NCI-H446 (cell line): ENCODE measurements at regions not wholly inside any gene's neighbourhood (a gene's known extent, or its start where the extent isn't known, plus 50 kb on each side); places are given as distances from the start of the nearest gene placed in this dataset.
"Not testable (repeated sequence)": the region's sequence is repeated elsewhere in the genome, so short reads cannot be mapped to it uniquely, and the experiment has no call there.

Experiments
- DNase-seq, 2 experiments: peaks; one replicate each; lab custom pipeline; 2025; lab: John Stamatoyannopoulos, UW

DNA sequence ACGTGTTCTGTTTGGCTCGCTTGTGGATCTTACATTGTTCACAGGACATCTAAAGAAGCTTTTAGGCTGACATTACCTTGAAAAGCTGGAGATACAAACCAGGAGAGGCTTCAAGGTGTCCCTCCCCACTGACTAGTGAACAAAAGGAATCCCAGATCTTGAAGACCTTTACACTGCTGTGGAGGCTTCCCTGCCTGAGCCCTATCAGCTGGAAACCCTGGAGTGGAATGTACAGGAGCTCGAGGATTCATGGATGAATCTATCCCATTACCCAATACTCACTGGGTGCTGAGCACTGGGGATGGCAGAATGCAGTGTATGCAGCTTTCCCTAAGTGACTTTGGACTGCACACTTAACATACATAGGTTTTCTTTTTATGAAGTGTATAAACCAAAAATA lies 82.3 kb upstream of the MFGE8 start:
- no peak for DNase-seq

DNA sequence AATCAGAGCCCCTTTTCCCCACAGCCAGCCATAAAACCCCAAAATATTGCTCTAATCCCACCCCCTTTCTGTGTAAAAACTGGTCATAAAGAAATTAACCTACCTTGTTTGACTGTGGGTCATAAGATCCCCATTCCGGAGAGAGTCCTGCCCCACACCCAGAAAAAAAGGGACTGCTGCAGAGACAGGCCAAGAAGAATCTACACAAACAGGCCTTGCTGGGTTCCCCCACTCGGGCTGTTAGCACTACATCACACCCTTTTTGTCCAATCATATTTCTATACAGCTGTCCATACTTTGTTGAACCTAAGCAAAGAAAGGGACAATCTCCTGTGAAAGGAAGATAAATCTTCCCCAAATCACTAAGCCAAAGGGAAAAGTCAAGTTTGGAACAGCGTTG lies 84.4 kb upstream of the MFGE8 start:
- no peak for DNase-seq

DNA sequence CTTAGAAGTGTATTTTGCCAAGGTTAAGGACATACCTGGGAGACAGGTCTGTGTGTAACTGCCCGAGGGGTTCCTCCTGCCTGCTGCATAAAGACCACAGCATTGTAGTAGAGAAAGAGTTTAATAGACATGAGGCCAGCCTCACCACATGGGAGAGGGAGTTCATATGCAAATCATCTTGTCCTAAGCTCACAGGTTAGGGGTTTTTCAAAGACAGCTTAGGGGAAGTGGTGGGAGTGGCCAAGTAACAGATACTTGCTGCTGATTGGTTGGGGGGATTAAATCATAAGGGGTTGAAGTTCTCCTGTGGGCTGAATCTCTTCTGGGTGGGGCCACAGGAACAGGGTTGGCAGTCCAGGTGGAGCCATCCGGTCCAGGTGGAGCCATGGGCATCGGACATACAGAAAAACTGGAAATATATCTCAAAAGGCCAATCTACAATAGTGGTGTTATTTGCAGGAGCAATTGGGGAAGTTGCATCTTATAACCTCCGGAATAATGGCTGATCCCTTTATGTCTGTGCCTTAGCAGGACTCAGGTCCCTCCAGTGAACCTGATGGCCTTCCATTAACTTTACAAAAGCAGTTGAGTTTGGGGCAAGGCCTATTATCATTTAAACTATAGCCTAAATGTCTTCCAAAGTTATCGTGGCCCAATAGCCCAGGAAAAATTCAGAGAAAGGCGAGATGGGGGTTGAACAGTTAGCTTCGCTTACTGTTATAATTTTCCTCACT lies 86.0 kb upstream of the MFGE8 start:
- no peak for DNase-seq

DNA sequence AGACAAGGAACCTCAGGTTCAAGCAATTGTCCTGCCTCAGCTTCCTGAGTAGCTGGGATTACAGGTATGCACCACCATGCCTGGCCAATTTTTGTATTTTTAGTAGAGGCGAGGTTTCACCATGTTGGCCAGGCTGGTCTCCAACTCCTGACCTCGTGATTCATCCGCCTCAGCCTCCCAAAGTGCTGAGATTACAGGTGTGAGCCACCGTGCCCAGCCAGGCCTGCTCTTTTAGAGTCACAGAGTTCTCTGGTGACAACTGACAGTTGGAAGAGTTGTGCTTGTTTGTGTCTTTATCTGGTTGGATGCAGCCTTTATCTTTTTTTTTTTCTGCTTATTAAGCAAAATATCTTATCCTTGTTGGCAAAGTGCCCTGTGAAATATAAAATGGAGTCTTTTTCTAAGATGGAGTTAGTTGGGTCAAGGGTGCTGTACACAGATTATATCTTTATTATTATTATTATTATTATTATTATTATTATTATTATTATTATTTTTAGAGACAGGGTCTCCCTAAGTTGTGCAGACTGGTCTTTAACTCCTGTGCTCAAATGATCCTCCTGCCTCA lies 86.5 kb upstream of the ABHD2 start:
- not testable (repeated sequence) for DNase-seq

DNA sequence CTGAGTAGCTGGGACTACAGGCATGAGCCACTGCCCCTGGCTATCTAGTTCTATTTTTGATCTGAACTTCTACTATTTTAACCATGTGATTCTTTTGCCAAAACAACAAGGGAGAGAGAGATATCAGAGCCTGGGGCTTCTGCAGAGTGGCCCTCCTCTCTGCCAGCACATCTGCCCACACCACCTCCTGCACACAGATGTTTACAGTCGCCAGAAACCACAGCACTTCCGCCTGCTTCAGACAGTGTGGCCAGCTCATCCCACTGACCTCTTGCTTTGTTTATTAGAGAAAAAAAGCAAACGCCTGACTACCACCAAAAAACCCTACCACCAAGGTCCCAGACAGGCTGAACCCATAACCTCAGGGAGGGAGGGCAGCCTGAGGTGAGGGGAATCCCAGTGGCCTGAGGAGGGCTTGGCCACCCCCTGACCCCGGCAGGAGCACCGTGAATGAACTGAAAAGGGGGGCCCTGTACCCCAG lies 85.9 kb upstream of the ABHD2 start:
- DNase-seq, result no peak

DNA sequence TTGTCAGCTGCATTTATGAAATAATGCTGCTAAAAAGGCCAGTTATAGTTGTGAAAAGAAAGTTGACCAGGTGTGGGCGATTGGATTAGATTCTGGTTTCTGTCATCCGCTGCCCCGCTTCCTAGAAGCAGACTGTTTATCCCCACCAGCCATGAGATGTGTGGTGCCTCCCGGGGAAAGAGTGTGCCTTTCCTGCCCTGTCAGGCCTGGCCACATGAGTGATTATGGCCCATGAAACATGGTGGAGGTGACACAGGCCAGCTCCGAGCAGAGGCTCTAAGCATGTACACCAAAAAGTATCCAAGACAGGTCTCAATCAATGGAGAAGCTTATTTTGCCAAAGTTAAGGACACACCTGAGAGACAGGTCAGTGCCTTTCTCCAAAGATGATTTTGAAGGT lies 85.4 kb upstream of the ABHD2 start:
- DNase-seq, result no peak

DNA sequence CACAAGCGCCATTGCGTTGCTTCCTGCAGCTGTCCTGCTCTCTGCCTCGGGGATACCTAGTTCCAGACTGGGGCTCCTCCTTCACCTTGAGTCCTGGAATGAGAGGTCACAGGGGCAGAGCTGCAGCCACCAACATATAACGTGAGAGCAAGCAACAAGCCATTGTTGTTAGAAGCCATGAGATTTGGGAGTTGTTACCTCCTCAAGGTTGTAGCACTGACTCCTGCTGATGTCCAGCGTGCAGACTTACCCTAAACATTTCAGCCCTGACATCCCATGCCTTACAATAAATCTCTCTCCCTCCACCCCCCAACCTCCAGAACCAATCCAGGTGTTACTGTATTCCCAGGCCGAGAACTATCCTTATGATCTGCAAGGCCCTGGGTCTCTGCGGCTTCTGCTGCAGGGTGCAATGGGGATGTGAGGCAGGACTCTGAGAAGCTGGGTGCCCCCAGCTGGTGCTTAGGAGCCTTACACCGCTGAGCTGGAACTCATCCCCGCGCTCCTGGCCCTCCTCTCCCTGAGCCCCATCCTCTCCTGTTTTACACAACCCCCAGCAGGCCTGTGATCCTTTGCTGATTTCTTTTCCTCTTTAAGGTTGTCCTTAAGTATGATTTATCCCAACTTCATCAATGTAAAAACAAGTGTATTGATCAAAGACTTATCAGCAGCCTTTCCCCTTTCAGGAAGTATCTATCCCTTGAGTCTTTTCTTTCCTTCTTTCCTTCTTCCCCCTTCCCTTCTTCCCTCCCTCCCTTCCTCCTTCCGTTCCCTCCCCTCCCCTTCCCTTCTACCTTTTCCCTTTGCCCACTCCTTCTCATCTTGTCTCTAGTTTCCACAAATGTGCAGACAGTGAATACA lies 84.2 kb upstream of the ABHD2 start:
- no peak for DNase-seq

DNA sequence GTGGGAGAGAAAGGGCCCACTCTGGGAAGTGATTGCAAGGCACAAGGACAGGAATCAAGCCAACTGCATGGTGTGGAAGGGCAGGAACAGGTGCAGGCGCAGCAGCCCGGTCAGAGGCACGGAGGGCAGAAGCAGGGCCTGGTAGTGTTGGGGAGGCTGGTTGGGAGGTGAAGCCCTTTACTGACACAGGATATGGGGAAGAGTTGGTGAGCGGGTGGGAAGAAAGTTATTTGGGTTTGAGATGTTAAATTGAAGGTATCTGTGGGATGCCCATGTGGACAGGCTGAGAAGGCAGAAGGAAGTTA lies 83.6 kb upstream of the ABHD2 start:
- no peak for DNase-seq

DNA sequence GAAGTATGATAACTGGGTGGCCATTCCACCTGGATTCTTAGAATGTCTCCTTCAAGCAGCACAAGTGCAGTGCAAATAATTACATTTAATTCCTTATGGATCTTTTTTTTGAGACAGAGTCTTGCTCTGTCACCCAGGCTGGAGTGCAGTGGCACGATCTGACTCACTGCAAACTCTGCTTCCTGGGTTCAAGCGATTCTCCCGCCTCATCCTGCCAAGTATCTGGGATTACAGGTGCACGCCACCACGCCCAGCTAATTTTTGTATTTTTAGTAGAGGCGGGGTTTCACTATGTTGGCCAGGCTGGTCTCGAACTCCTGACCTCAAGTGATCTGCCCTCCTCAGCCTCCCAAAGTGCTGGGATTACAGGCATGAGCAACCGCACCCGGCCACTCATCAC lies 80.7 kb upstream of the ABHD2 start:
- not testable (repeated sequence) for DNase-seq

DNA sequence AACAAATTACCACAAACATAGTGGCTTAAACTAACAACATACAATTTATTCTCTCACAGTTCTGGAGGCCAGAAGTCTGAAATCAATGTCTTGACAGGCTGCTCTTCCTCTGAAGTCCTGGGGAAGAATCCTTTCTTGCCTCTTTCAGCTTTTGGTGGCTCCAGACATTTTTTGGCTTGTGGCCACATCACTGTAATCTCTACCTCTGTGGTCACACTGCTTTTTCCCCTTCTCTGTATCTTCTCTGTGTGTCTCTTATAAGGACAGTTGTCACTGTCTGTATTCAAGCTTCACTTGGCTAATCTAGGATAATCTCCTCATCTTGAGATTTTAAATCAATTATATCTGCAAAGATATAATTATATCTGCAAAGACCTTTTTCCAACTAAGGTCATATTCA lies 80.3 kb upstream of the ABHD2 start:
- no peak for DNase-seq

DNA sequence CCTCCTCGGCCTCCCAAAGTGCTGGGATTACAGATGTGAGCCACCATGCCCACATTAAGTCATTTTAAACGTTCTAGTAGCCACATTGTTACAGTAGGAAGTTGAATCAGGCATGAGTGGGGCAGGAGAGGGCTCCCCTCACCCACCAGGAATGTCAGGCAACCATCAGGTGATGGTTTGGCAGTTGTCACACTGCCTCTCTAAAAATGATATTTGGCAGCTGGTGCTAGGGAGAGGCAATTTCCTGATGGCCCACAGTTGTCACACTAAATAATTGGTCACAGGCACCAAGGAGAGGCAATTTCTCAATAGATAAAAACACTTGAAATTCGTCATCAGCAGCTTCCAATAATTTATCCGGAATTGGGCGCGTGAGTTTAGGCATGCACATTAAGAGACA lies 79.2 kb upstream of the ABHD2 start:
- DNase-seq, result no peak

DNA sequence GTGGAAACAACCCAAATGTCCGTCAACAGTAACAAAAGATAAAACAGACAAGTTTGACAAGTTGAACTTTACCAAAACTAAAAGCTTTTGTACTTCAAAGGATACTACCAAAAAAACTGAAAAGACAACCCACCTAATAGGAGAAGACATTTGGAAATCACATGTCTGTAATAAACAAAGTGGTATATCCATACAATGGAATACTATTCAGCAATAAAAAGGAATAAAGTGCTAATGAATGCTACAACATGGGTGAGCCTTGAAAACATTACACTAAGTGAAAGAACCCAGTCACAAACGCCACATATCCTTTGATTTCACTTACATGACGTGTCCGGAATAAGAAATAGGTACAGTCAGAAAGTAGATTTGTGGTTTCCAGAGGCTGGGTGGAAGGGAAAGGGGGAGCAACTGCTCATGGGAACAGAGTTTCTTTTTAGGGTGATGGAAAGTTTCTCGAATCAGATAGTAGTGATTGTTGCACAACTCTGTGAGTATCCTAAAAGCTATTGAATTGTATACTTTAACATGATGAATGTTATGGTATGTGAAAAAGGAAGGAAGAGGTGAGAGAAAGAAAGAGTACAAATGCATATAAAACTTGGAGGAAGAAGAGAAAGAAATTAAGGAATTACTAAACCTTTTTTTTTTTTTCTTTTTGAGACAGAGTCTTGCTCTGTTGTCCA lies 72.7 kb upstream of the ABHD2 start:
- no peak for DNase-seq

DNA sequence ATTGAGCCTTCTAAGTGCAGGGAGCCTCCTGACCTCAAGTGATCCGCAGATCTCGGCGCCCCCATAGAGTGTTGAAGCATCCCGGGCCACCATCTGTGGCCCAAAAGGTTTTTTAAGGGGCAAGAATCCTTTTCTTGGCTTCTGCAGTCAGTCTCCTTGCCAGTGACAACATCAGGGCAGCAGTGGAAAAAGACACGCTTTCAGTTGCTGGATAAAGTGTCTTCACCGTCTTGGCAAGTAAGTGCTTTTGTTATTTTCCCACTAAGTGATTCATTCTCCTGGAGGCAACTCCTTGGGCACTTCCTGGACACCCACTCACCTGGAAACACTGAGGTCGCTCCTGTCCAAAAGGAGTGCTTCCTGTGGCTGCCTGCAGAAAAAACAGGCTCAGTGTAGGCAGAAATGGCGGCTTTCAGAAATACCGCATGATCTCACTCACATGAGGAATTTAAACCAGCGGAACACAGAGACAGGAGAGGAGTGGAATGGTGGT lies 71.7 kb upstream of the ABHD2 start:
- DNase-seq, result no peak

DNA sequence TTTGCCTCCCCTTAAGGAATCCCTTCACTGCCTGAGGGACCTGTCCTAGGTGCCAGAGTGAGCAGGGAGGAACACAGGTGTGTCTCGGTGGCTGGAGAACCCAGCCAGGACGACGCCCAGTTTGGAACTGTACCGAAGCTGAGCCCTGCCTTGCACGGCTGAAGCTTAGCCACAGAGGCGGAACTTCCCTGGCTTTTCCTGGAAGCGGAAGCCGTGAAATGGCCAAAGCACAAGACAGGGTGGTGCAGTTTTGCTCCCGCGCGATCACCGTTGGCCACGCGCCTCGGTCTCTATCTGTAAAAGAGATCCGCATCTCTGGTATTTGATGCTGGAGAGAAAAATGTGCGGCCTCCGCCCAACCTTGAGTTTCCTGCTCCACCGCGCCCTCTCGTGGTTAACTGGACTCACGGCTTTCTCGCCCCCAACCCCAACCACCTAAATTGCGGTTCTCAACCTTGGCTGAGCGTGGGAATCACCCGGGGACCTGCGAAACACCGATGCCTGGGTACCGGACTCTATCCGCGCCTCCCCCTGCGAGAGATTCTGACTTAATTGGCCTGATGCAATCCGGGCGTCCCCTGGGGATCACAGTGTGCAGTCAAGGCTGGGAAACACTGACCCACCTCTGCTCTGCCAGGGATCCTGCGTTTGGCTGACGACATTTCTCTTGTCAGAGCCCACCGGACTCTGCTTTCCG lies 70.7 kb upstream of the ABHD2 start:
- DNase-seq, result peak; percentile 8 to 67

DNA sequence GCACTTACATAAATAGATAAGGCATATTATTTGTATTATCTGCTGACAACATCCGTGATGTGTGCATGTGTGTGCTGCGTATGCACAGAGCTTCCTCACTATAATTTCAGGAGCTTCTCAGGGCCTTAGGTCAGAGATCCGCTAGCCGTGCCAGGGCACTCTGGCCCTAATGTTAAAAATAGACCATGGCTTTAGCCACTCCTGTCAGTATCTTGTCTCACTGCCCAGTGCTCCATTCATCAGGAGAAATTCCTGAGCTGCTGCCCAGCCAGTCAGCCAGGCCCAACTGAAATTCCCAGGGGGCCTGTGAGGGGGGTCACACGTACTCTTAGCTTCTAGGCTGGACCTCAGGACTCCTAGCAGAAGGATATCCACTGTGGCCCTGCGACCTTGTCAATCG lies 70.0 kb upstream of the ABHD2 start:
- DNase-seq, result no peak

DNA sequence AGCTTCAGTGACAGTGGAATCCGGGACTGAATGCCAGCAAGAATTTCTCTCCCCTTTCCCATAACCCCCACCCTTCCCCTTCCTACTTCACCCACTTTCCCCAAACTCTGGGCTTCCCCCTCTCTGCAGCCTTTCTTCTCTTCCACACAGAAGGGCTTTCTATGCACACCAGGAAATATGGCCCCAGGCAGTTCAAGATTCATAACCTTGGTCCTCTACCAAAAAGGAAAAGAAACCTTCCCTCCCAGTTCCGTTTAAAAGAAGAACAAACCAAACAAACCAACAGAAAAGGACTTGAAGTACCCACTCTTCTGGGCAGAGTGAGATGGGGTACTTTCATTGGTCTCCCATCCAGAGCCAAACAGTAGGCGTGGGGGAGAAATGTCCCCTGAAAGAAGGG lies 68.8 kb upstream of the ABHD2 start:
- DNase-seq, result no peak

DNA sequence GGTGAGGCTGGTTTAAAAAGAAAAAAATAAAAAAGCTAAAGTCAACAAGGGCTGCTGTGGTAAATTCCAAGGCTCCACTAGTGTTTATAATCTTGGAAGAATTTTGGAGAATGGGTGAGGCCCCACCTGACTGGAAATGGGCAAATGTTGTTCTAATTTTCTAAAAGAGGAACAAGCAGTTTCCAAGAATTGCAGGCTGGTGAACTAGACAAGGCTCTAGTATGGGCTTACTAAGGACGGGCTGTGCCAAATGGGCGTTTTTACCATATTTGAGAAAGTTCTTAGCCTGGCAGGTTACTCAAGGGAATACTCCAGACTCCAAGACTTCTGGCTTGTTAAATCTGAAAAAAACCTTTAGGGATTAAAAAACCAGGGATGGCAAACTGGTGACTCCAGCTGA lies 67.0 kb upstream of the ABHD2 start:
- no peak for DNase-seq

DNA sequence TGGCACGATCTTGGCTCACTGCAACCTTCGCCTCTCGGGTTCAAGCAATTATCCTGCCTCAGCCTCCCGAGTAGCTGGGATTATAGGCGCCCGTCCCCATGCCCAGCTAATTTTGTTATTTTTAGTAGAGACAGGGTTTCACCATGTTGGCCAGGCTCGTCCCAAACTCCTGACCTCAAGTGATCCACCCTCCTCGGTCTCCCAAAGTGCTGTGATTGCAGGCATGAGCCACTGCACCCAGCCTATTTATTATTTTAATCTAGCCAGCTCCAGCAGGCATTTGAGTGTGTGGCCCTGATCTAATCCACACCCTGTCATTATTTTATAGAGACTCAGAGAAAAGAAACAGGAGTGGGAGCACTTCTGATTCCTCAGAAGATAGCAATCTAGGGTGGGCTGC lies 66.4 kb upstream of the ABHD2 start:
- DNase-seq, result not testable (repeated sequence)

DNA sequence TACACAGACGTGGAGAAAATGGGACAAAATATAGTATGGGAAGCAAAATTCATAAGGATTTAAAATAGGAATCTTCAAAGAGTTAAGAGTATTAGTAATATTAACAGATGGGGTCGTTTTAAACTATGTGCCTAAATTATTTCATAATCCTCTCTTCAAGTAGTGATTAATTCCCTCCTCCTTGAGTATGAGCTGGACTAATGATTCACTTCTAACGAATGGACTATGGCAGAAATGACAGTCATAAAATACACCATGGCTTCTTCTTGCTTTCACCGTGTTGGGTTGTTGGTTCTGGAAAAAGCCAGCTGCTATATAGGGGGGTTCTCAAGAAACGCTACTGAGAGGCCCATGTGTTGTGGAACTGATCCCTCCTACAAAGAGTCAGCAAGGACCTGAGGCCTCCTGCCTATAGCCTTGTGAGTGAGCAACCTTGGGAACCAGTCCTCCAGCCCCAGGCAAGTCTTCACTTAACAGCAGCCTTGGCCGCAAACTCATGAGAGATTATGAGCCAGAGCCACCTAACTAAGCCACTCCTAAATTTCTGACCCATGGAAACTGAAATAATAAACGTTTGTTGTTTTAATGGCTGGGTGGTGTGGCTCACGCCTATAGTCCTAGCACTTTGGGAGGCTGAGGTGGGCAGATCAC lies 64.8 kb upstream of the ABHD2 start:
- no peak for DNase-seq

DNA sequence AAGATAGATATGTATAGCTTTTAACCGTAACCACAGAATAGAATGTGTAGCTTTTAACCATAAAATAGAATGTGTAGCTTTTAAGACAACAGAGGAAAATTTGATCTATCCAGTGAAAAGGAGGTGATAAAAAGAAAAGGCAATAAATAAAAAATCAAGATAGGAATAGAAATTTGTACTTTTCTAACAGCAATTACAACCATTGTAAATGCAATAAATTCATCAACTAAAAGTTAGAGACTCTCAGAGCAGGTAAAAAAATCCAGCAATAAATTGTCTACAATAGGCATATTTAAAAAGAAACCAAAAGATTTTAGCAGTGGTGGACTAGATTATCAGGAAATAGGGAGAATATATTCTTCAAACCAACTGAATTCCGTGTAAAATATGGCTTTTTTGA lies 63.8 kb upstream of the ABHD2 start:
- DNase-seq, result no peak

DNA sequence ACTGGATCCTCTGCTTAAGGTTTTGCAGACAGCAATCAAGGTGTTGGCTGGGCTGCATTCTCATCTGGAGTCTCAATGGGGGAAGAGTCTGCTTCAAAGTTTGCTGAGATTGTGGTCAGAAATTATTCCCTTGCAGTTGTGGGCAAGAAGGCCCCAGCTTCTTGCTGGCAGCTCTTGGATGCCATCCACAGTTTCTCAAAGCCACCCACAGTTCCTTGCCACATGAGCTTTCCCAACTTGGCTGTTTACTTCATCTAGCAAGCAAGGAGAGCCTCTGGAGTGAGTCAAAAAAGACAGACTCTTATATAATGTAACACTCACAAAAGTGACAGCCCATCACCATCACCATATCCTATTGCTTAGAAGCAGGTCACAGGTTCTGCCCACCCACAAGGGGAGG lies 62.1 kb upstream of the ABHD2 start:
- DNase-seq, result no peak
